Cardiac muscle cell (in vitro differentiated cells and primary cell): ENCODE measurements at regions not wholly inside any gene's neighbourhood (a gene's known extent, or its start where the extent isn't known, plus 50 kb on each side); places are given as distances from the start of the nearest gene placed in this dataset.

Experiments
- DNase-seq, 2 donors: peaks; one replicate each; pipeline versions ENCODE4 v3.0.0 to v3.0.0-alpha.2; 2010 to 2017; ENCODE audit warnings: low read depth in 1 of 2, low spot score in 1 of 2
- H3K27ac ChIP-seq: fragments of 200-600 bp; sonication (generic); 2 replicates; pipeline ENCODE4 v1.5.1; 2016
- H3K27me3 ChIP-seq: fragments of 200-600 bp; sonication (generic); 2 replicates; pipeline ENCODE4 v1.6.0; 2016; ENCODE audit warnings: control low read depth
- H3K36me3 ChIP-seq: fragments of 200-600 bp; sonication (generic); 2 replicates; pipeline ENCODE4 v1.5.1; 2016; ENCODE audit warnings: control low read depth
- H3K4me1 ChIP-seq: fragments of 200-600 bp; sonication (generic); 2 replicates; pipeline ENCODE4 v1.8.1; 2017; ENCODE audit warnings: low read depth, mild to moderate bottlenecking, mixed run types
- H3K4me3 ChIP-seq: fragments of 200-600 bp; sonication (generic); 2 replicates; pipeline ENCODE4 v1.5.1; 2016; ENCODE audit warnings: mild to moderate bottlenecking
- H3K9me3 ChIP-seq: fragments of 200-600 bp; sonication (generic); 2 replicates; pipeline ENCODE4 v1.5.1; 2017; ENCODE audit warnings: low read depth, mild to moderate bottlenecking, control low read depth
- TF ChIP-seq, protein P1 (sequence below): IDR thresholded peaks from 2 replicates; pipeline ENCODE4 v1.5.1; 2012; ENCODE audit warnings: low read depth, mild to moderate bottlenecking, low read length

GRCh38 chr10:28938745-28939144 is 261.4 kb downstream of the BAMBI start:
- Histone ChIP-seq H3K4me3 (no peak overlapping the region), H3K27me3 (no peaks in the 10 kb centered on the region), H3K4me1 (no peaks in the 10 kb centered on the region), H3K9me3 (no peaks in the 10 kb centered on the region), H3K27ac (no peak overlapping the region), H3K36me3 (no peaks in the 10 kb centered on the region)
- TF ChIP-seq, protein P1, sequence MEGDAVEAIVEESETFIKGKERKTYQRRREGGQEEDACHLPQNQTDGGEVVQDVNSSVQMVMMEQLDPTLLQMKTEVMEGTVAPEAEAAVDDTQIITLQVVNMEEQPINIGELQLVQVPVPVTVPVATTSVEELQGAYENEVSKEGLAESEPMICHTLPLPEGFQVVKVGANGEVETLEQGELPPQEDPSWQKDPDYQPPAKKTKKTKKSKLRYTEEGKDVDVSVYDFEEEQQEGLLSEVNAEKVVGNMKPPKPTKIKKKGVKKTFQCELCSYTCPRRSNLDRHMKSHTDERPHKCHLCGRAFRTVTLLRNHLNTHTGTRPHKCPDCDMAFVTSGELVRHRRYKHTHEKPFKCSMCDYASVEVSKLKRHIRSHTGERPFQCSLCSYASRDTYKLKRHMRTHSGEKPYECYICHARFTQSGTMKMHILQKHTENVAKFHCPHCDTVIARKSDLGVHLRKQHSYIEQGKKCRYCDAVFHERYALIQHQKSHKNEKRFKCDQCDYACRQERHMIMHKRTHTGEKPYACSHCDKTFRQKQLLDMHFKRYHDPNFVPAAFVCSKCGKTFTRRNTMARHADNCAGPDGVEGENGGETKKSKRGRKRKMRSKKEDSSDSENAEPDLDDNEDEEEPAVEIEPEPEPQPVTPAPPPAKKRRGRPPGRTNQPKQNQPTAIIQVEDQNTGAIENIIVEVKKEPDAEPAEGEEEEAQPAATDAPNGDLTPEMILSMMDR: no peak
- DNase-seq: no peak

- no peaks in the 10 kb centered on the region for H3K27me3 ChIP-seq
- no peaks in the 10 kb centered on the region for H3K4me1 ChIP-seq
- H3K36me3 ChIP-seq: no peaks in the 10 kb centered on the region
- H3K27ac ChIP-seq: no peak overlapping the region
- H3K9me3 ChIP-seq: no peaks in the 10 kb centered on the region
- H3K4me3 ChIP-seq: no peak overlapping the region
- TF ChIP-seq, protein P1: peak; percentile 49
- peak; percentile 34 to 98 for DNase-seq
Observed at GRCh38 chr10:28939281-28940157, 262.2 kb downstream of the BAMBI start.

- H3K4me3 ChIP-seq: no peak overlapping the region
- TF ChIP-seq, protein P1: no peak
- H3K36me3 ChIP-seq: no peaks in the 10 kb centered on the region
- DNase-seq: no peak
- no peaks in the 10 kb centered on the region for H3K4me1 ChIP-seq
- no peaks in the 10 kb centered on the region for H3K9me3 ChIP-seq
- no peaks in the 10 kb centered on the region for H3K27me3 ChIP-seq
- H3K27ac ChIP-seq: no peak overlapping the region
Observed at GRCh38 chr10:28940158-28940888, 263.0 kb downstream of the BAMBI start.

GRCh38 chr10:28942012-28942411 is 264.7 kb downstream of the BAMBI start:
- Histone ChIP-seq H3K27ac (no peak overlapping the region), H3K27me3 (no peaks in the 10 kb centered on the region), H3K36me3 (no peaks in the 10 kb centered on the region), H3K4me3 (no peak overlapping the region), H3K9me3 (no peaks in the 10 kb centered on the region), H3K4me1 (no peaks in the 10 kb centered on the region)
- TF ChIP-seq, protein P1: no peak
- no peak for DNase-seq

- DNase-seq: no peak
- no peak overlapping the region for H3K27ac ChIP-seq
- no peak overlapping the region for H3K4me3 ChIP-seq
- no peaks in the 10 kb centered on the region for H3K36me3 ChIP-seq
- no peaks in the 10 kb centered on the region for H3K27me3 ChIP-seq
- no peaks in the 10 kb centered on the region for H3K9me3 ChIP-seq
- H3K4me1 ChIP-seq: no peaks in the 10 kb centered on the region
- TF ChIP-seq, protein P1: no peak
Observed at GRCh38 chr10:28945959-28946358, 268.6 kb downstream of the BAMBI start.
